Vagina (tissue), 2 donors: ENCODE measurements at regions not wholly inside any gene's neighbourhood (a gene's known extent, or its start where the extent isn't known, plus 50 kb on each side); places are given as distances from the start of the nearest gene placed in this dataset.

Experiments used
- DNase-seq, 2 donors: peaks; one replicate each; pipeline ENCODE4 v3.0.0-alpha.2; 2017; ENCODE audit errors: extremely low spot score in 2 of 2
- H3K27ac ChIP-seq: fragments of 200-600 bp; sonication (generic); one replicate; pipeline ENCODE4 v1.5.1; 2019
- H3K27me3 ChIP-seq: fragments of 200-600 bp; sonication (generic); one replicate; pipeline ENCODE4 v1.5.1; 2019
- H3K36me3 ChIP-seq, 2 donors: fragments of 200-600 bp; sonication (generic); one replicate each; pipeline ENCODE4 v1.5.1; 2017 to 2019
- H3K4me1 ChIP-seq: fragments of 200-600 bp; sonication (generic); one replicate; pipeline ENCODE4 v1.5.1; 2019
- H3K4me3 ChIP-seq, 2 donors: fragments of 200-600 bp; sonication (generic); 1 replicate in 1 of 2; 2 replicates in 1 of 2; pipeline ENCODE4 v1.5.1; 2016 to 2019
- H3K9me3 ChIP-seq: fragments of 200-600 bp; sonication (generic); one replicate; pipeline ENCODE4 v1.5.1; 2019
- CTCF ChIP-seq, 3 experiments: fragments of 450-650 bp in 2 of 3; fragments of 200-600 bp in 1 of 3; sonication (generic) in 1 of 3; IDR thresholded peaks; one replicate each; pipeline ENCODE4 v1.5.1; 2017 to 2019; ENCODE audit warnings: antibody characterized with exemption in 3 of 3, mild to moderate bottlenecking in 2 of 3, moderate library complexity in 2 of 3
- POLR2A ChIP-seq, 2 donors: fragments of 450-650 bp; IDR thresholded peaks; one replicate each; pipeline ENCODE4 v1.6.1; 2017; ENCODE audit warnings: antibody characterized with exemption in 2 of 2, mild to moderate bottlenecking in 2 of 2, moderate library complexity in 2 of 2
- POLR2AphosphoS5 ChIP-seq, 2 donors: sonication (generic); formaldehyde crosslinking; IDR thresholded peaks; one replicate each; pipeline ENCODE4 v1.9.0; 2017; ENCODE audit warnings: antibody characterized with exemption in 2 of 2, mild to moderate bottlenecking in 2 of 2, low read depth in 1 of 2; ENCODE audit not compliant: insufficient read depth in 1 of 2
- intact Hi-C: fragments of 100-400 bp; cut with DNase I; formaldehyde crosslinking; loops from one replicate; pipeline ENCODE4 v1.15.1; 2023

- no peak overlapping the region for H3K27ac ChIP-seq
- H3K27me3 ChIP-seq, result no peaks in the 10 kb centered on the region
- TF ChIP-seq POLR2AphosphoS5 (IDR thresholded peaks at IDR 0.05; ENCODE audit: insufficient read depth in 1 of 2, low read depth in 1 of 2) (no peak), POLR2A (IDR thresholded peaks at IDR 0.05) (no peak)
- no peak for DNase-seq
- no peaks in the 10 kb centered on the region for H3K36me3 ChIP-seq
- intact Hi-C loops, result no loop called here
- no peaks in the 10 kb centered on the region for H3K9me3 ChIP-seq
- no peaks in the 10 kb centered on the region for H3K4me1 ChIP-seq
- no peak overlapping the region for H3K4me3 ChIP-seq
Observed at GRCh38 chr6:76790881-76791280, 672.4 kb downstream of the HTR1B start.

- DNase-seq, result no peak
Observed at GRCh38 chr6:76790045-76790796, 673.1 kb downstream of the HTR1B start.

GRCh38 chr6:76789580-76789979 is 673.7 kb downstream of the HTR1B start:
- H3K27me3 ChIP-seq, result no peaks in the 10 kb centered on the region
- DNase-seq, result no peak
- intact Hi-C loops, result no loop called here
- no peak for TF ChIP-seq POLR2AphosphoS5 (IDR thresholded peaks at IDR 0.05; ENCODE audit: insufficient read depth in 1 of 2, low read depth in 1 of 2)
- TF ChIP-seq POLR2A (IDR thresholded peaks at IDR 0.05), result no peak
- TF ChIP-seq CTCF (IDR thresholded peaks at IDR 0.05), result no peak
- no peaks in the 10 kb centered on the region for H3K4me1 ChIP-seq
- no peaks in the 10 kb centered on the region for H3K36me3 ChIP-seq
- no peaks in the 10 kb centered on the region for H3K9me3 ChIP-seq
- H3K4me3 ChIP-seq, result no peak overlapping the region
- no peak overlapping the region for H3K27ac ChIP-seq

More at GRCh38 chr6:76790045-76790796, 673.1 kb downstream of the HTR1B start:
- intact Hi-C loops, result no loop called here
- Histone ChIP-seq H3K9me3 (no peaks in the 10 kb centered on the region), H3K27me3 (no peaks in the 10 kb centered on the region), H3K4me3 (no peak overlapping the region), H3K36me3 (no peaks in the 10 kb centered on the region), H3K4me1 (no peaks in the 10 kb centered on the region), H3K27ac (no peak overlapping the region)
- TF ChIP-seq POLR2A (IDR thresholded peaks at IDR 0.05) (no peak), POLR2AphosphoS5 (IDR thresholded peaks at IDR 0.05; ENCODE audit: insufficient read depth in 1 of 2, low read depth in 1 of 2) (no peak), CTCF (IDR thresholded peaks at IDR 0.05) (no peak)

GRCh38 chr6:76788155-76788554 is 675.1 kb downstream of the HTR1B start:
- TF ChIP-seq POLR2AphosphoS5 (IDR thresholded peaks at IDR 0.05; ENCODE audit: insufficient read depth in 1 of 2, low read depth in 1 of 2) (no peak), POLR2A (IDR thresholded peaks at IDR 0.05) (no peak), CTCF (IDR thresholded peaks at IDR 0.05) (no peak)
- Histone ChIP-seq H3K27ac (no peak overlapping the region), H3K36me3 (no peaks in the 10 kb centered on the region), H3K4me1 (no peaks in the 10 kb centered on the region), H3K27me3 (no peaks in the 10 kb centered on the region), H3K9me3 (no peaks in the 10 kb centered on the region), H3K4me3 (no peak overlapping the region)
- intact Hi-C loops, result no loop called here
- no peak for DNase-seq

GRCh38 chr6:76779068-76779467 is 684.2 kb downstream of the HTR1B start:
- TF ChIP-seq POLR2AphosphoS5 (IDR thresholded peaks at IDR 0.05; ENCODE audit: insufficient read depth in 1 of 2, low read depth in 1 of 2) (no peak), CTCF (IDR thresholded peaks at IDR 0.05) (no peak), POLR2A (IDR thresholded peaks at IDR 0.05) (no peak)
- no peaks in the 10 kb centered on the region for H3K36me3 ChIP-seq
- DNase-seq, result no peak
- intact Hi-C loops, result no loop called here
- no peaks in the 10 kb centered on the region for H3K9me3 ChIP-seq
- no peak overlapping the region for H3K27ac ChIP-seq
- H3K4me1 ChIP-seq, result no peaks in the 10 kb centered on the region
- no peak overlapping the region for H3K4me3 ChIP-seq
- no peaks in the 10 kb centered on the region for H3K27me3 ChIP-seq
